Calu3 (cell line): ENCODE measurements at regions not wholly inside any gene's neighbourhood (a gene's known extent, or its start where the extent isn't known, plus 50 kb on each side); places are given as distances from the start of the nearest gene placed in this dataset.

Experiments
- BruUV-seq: library from RNA; stranded (reverse); fragments of 400-500 nt; replicated peaks from 2 replicates; lab custom pipeline; 2021; lab: Mats Ljungman, UMichigan
- CTCF ChIA-PET: fragments of 300-600 bp; sonication (Branson Sonifier 250); formaldehyde crosslinking; loops from one replicate; lab custom pipeline; 2022; ENCODE audit warnings: antibody characterized with exemption; lab: Charles Lee
- DNase-seq: peaks from one replicate; pipeline ENCODE4 v3.0.0; 2022
- H3K27ac Mint-ChIP-seq: one replicate; pipeline ENCODE4 v1.8.0; 2022; ENCODE audit warnings: mixed read lengths; ENCODE audit not compliant: unreplicated experiment
- H3K27me3 Mint-ChIP-seq: one replicate; pipeline ENCODE4 v1.8.0; 2022; ENCODE audit warnings: mixed read lengths; ENCODE audit not compliant: unreplicated experiment
- H3K36me3 Mint-ChIP-seq: one replicate; pipeline ENCODE4 v1.8.0; 2022; ENCODE audit warnings: mild to moderate bottlenecking, moderate library complexity, mixed read lengths; ENCODE audit not compliant: insufficient read depth, unreplicated experiment
- H3K4me1 Mint-ChIP-seq: one replicate; pipeline ENCODE4 v1.8.0; 2022; ENCODE audit warnings: mild to moderate bottlenecking, low read depth, mixed read lengths; ENCODE audit not compliant: unreplicated experiment
- H3K4me3 Mint-ChIP-seq: one replicate; pipeline ENCODE4 v1.8.0; 2022; ENCODE audit warnings: mild to moderate bottlenecking, low read depth, moderate library complexity, mixed read lengths; ENCODE audit not compliant: unreplicated experiment
- H3K9me3 Mint-ChIP-seq: one replicate; pipeline ENCODE4 v1.8.0; 2022; ENCODE audit warnings: low read depth, mixed read lengths; ENCODE audit not compliant: unreplicated experiment
- intact Hi-C: fragments of 100-400 bp; cut with micrococcal nuclease; formaldehyde crosslinking; loops from one replicate; pipeline ENCODE4 v1.10.0; 2022; ENCODE audit not compliant: unreplicated experiment
- TF ChIP-seq, protein P1 (sequence below): fragments of 200-600 bp; IDR thresholded peaks from one replicate; pipeline ENCODE4 v1.8.0; 2022; ENCODE audit warnings: antibody characterized with exemption; ENCODE audit not compliant: unreplicated experiment

DNA sequence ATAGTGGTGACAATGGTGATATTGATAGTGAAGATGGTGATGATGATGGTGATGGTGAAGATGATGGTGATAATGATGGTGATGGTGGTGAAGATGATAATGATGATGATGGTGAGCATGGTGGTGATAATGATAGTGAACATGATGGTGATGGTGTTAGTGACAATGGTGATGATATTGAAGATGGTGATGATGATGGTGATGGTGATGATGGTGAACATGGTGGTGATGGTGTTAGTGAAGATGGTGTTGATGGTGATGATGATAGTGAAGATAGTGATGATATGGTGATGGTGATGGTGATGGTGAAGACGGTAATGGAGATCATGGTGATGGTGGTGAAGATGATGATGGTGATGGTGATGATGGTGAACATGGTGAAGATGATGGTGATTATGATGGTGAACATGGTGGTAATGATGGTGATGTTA lies 259.2 kb downstream of the MATN1 start:
- Mint-ChIP-seq H3K36me3 (no peaks in the 10 kb centered on the region), H3K4me3 (no peak overlapping the region), H3K27me3 (peaks cover 52% of the 10 kb centered on the region), H3K27ac (no peak overlapping the region), H3K9me3 (no peaks in the 10 kb centered on the region), H3K4me1 (no peaks in the 10 kb centered on the region)
- TF ChIP-seq, protein P1, sequence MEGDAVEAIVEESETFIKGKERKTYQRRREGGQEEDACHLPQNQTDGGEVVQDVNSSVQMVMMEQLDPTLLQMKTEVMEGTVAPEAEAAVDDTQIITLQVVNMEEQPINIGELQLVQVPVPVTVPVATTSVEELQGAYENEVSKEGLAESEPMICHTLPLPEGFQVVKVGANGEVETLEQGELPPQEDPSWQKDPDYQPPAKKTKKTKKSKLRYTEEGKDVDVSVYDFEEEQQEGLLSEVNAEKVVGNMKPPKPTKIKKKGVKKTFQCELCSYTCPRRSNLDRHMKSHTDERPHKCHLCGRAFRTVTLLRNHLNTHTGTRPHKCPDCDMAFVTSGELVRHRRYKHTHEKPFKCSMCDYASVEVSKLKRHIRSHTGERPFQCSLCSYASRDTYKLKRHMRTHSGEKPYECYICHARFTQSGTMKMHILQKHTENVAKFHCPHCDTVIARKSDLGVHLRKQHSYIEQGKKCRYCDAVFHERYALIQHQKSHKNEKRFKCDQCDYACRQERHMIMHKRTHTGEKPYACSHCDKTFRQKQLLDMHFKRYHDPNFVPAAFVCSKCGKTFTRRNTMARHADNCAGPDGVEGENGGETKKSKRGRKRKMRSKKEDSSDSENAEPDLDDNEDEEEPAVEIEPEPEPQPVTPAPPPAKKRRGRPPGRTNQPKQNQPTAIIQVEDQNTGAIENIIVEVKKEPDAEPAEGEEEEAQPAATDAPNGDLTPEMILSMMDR = no peak
- no peak for DNase-seq
- CTCF ChIA-PET = no interaction called here
- no TSS peak for BruUV-seq
- intact Hi-C loops = no loop called here

DNA sequence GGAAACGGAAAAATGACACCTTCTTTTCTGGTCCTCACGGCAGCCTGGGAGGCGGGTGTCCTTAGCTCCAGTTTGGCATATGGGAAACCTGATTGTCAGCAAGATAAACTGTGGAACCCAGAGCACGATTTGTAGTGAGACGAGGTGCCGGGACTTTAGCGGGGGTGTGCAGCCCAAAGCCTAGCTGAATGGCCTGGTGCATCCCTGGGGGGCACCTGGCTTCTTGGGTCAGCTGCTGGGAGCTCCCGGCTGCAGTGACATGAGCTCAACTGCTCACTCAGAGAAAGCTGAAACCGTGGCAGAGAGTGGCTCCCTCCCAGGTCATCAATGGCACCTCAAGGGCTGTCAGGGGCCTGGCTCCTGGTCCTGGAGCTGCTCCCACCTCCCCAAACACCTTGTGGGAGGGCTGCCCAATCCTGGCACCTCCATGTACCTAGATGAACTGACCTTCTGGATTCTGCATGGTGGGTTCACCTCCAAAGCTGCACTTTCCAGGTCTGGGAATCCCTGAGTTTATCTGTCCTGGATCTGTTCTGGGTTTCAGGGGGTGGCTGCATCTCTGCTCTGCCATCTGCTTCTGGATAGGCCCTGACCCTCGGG lies 260.5 kb downstream of the MATN1 start:
- H3K4me3 Mint-ChIP-seq = no peak overlapping the region
- intact Hi-C loops = no loop called here
- H3K27ac Mint-ChIP-seq = no peak overlapping the region
- CTCF ChIA-PET = no interaction called here
- no peaks in the 10 kb centered on the region for H3K36me3 Mint-ChIP-seq
- TF ChIP-seq, protein P1 = no peak
- H3K27me3 Mint-ChIP-seq = peaks cover 52% of the 10 kb centered on the region
- no TSS peak for BruUV-seq
- H3K4me1 Mint-ChIP-seq = no peaks in the 10 kb centered on the region
- no peak for DNase-seq
- no peaks in the 10 kb centered on the region for H3K9me3 Mint-ChIP-seq

DNA sequence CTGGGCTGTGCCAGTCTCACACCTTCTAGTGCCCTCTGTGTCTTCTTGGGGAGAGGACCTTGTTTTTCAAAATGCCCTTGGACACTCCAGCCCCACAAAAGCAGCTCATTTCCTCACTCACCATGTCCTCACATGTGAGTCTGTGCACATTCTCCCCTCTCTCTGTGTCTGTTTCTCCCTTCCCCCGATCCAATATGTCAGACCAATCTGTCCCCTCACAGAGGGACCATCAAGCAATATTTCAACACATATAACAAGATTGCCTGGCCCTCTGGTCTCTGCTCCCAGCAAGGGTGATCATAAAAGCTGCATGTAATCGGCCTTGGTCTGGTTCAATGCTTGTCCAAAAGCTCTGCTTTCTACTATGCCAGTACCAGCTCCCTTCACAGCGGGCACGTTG lies 261.2 kb downstream of the MATN1 start:
- Mint-ChIP-seq H3K4me1 (no peaks in the 10 kb centered on the region), H3K27me3 (peaks cover 54% of the 10 kb centered on the region), H3K36me3 (no peaks in the 10 kb centered on the region), H3K4me3 (no peak overlapping the region), H3K27ac (no peak overlapping the region), H3K9me3 (no peaks in the 10 kb centered on the region)
- TF ChIP-seq, protein P1 = no peak
- no TSS peak for BruUV-seq
- intact Hi-C loops = no loop called here
- CTCF ChIA-PET = no interaction called here
- DNase-seq = no peak

DNA sequence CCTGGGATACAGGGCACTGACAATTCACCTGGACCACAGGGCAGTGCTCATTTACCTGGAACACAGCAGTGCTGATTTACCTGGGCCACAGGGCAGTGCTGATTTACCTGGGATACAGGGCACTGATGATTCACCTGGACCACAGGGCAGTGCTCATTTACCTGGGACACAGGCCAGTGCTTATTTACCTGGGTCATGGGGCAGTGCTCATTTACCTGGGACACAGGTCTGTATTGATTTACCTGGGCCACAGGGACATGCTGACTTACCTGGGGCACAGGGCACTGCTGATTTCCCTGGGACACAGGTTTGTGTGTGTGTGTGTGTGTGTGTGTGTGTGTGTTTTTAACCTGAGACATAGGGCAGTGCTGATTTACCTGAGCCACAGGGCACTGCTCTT lies 261.7 kb downstream of the MATN1 start:
- no peak for DNase-seq
- no TSS peak for BruUV-seq
- H3K4me3 Mint-ChIP-seq = no peak overlapping the region
- H3K27ac Mint-ChIP-seq = no peak overlapping the region
- CTCF ChIA-PET = no interaction called here
- no peaks in the 10 kb centered on the region for H3K9me3 Mint-ChIP-seq
- no peaks in the 10 kb centered on the region for H3K4me1 Mint-ChIP-seq
- peaks cover 54% of the 10 kb centered on the region for H3K27me3 Mint-ChIP-seq
- H3K36me3 Mint-ChIP-seq = no peaks in the 10 kb centered on the region
- TF ChIP-seq, protein P1 = no peak
- intact Hi-C loops = no loop called here
